Prostate gland (tissue), 2 donors: ENCODE measurements at regions not wholly inside any gene's neighbourhood (a gene's known extent, or its start where the extent isn't known, plus 50 kb on each side); places are given as distances from the start of the nearest gene placed in this dataset.

Experiments used
- DNase-seq: peaks from one replicate; pipeline ENCODE4 v3.0.0-alpha.2; 2019; ENCODE audit warnings: low spot score
- H3K27ac ChIP-seq, 2 donors: fragments of 200-600 bp; sonication (generic); 2 replicates each; pipeline ENCODE4 v1.5.1; 2017 to 2019
- H3K27me3 ChIP-seq: fragments of 200-600 bp; sonication (generic); replicated peaks from 2 replicates; pipeline ENCODE4 v1.5.1; 2019; ENCODE audit not compliant: insufficient read depth
- H3K36me3 ChIP-seq, 2 donors: fragments of 200-600 bp; sonication (generic); 1 replicate in 1 of 2; 2 replicates in 1 of 2; pipeline versions ENCODE4 v1.5.1 to v1.8.1; 2017 to 2019
- H3K4me1 ChIP-seq: fragments of 200-600 bp; sonication (generic); replicated peaks from 2 replicates; pipeline ENCODE4 v1.5.1; 2019
- H3K4me3 ChIP-seq, 2 donors: fragments of 200-600 bp; sonication (generic); 2 replicates each; pipeline ENCODE4 v1.5.1; 2017 to 2019
- H3K9me3 ChIP-seq: fragments of 200-600 bp; sonication (generic); 2 replicates; pipeline ENCODE4 v1.5.1; 2017
- POLR2A ChIP-seq: fragments of 450-650 bp; IDR thresholded peaks from one replicate; pipeline ENCODE4 v1.6.1; 2016; ENCODE audit warnings: antibody characterized with exemption, mild to moderate bottlenecking
- POLR2AphosphoS5 ChIP-seq: sonication (generic); formaldehyde crosslinking; IDR thresholded peaks from one replicate; pipeline ENCODE4 v1.6.1; 2017; ENCODE audit warnings: antibody characterized with exemption
- WGBS: methylation state at CpG from one replicate; pipeline ENCODE4 v1.1.5; 2018; 5-methylcytosine and 5-hydroxymethylcytosine counted together
- intact Hi-C: fragments of 100-400 bp; cut with DNase I; formaldehyde crosslinking; loops from one replicate; pipeline ENCODE4 v1.14.2; 2022
- TF ChIP-seq, protein P1 (sequence below), 4 experiments: fragments of 200-600 bp in 2 of 4; fragments of 450-650 bp in 2 of 4; sonication (generic) in 2 of 4; IDR thresholded peaks; 1 replicate in 3 of 4; 2 replicates in 1 of 4; pipeline ENCODE4 v1.5.1; 2016 to 2019; ENCODE audit warnings: antibody characterized with exemption in 4 of 4, mild to moderate bottlenecking in 2 of 4, moderate library complexity in 2 of 4

DNA sequence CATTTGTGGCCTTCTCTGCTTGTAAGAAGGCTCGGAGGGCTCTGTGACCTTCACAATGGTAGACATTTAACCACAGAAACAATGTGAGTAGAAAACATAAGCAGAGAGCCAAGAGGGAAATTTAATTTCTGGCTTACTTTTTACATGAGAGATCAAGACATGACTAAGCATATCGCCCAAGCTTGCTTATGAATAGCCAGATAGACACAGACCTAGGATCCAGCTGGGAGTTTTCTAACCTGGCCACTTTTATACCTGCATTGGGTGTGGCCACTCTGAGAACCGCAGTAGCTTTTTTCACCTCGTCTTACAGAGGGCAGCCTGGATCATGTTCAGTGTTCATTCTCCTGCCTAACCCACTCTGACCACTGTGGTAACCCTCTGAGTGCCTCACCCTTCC lies 244.9 kb upstream of the KCNN2 start:
- Histone ChIP-seq H3K27me3 (no peaks in the 10 kb centered on the region), H3K9me3 (no peaks in the 10 kb centered on the region), H3K36me3 (no peaks in the 10 kb centered on the region), H3K4me3 (no peak overlapping the region), H3K4me1 (no peaks in the 10 kb centered on the region), H3K27ac (no peak overlapping the region)
- 79% methylated on average over 4 of the region's 4 CpGs for WGBS
- intact Hi-C loops, result no loop called here
- TF ChIP-seq, protein P1, sequence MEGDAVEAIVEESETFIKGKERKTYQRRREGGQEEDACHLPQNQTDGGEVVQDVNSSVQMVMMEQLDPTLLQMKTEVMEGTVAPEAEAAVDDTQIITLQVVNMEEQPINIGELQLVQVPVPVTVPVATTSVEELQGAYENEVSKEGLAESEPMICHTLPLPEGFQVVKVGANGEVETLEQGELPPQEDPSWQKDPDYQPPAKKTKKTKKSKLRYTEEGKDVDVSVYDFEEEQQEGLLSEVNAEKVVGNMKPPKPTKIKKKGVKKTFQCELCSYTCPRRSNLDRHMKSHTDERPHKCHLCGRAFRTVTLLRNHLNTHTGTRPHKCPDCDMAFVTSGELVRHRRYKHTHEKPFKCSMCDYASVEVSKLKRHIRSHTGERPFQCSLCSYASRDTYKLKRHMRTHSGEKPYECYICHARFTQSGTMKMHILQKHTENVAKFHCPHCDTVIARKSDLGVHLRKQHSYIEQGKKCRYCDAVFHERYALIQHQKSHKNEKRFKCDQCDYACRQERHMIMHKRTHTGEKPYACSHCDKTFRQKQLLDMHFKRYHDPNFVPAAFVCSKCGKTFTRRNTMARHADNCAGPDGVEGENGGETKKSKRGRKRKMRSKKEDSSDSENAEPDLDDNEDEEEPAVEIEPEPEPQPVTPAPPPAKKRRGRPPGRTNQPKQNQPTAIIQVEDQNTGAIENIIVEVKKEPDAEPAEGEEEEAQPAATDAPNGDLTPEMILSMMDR (IDR thresholded peaks at IDR 0.05), result no peak
- TF ChIP-seq POLR2A (no peak), POLR2AphosphoS5 (no peak)
- DNase-seq, result no peak

DNA sequence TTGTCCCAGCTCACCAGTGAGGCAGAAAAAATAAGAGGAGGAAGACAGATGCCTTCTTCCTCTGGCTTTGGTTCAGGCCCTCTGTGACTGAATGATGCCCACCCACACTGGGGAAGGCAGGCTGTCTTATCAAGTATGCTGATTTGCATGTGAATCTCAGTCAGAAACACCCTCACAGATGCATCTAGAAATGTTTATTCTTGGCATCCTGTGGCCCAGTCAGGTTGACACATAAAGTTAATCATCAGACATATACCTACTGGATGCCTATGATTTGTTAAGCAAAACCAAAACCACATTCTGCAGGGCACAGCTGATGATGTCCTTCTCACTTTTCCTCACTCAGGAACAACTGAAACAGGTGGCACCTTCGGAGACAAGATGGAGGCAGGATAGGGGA lies 243.4 kb upstream of the KCNN2 start:
- no peak for DNase-seq
- no peaks in the 10 kb centered on the region for H3K9me3 ChIP-seq
- no peak overlapping the region for H3K4me3 ChIP-seq
- H3K27me3 ChIP-seq, result no peaks in the 10 kb centered on the region
- no peaks in the 10 kb centered on the region for H3K36me3 ChIP-seq
- no peaks in the 10 kb centered on the region for H3K4me1 ChIP-seq
- no peak overlapping the region for H3K27ac ChIP-seq
- no peak for TF ChIP-seq POLR2A
- TF ChIP-seq, protein P1 (IDR thresholded peaks at IDR 0.05), result no peak
- no peak for TF ChIP-seq POLR2AphosphoS5
- WGBS, result 83% methylated on average over 1 of the region's 1 CpG
- intact Hi-C loops, result no loop called here

DNA sequence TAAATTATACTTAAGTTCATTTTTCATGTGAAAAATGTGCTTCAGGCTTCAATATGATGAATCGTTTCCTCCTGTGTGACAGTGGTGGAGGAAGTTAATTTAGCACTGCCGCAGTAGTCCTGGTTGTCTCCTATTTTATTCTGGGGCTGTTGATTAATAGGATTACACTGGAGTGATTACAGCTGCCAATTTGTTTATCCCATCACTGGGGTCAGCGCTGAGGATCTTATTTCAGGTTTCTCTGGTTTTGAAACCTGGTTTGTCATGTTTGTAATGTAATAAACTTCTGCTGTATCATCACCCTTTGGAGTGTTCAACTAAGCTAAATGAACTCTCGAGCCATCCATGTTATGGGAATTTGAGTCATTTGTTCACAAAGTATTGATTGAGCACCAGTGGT lies 241.7 kb upstream of the KCNN2 start:
- intact Hi-C loops, result no loop called here
- Histone ChIP-seq H3K4me1 (no peaks in the 10 kb centered on the region), H3K36me3 (no peaks in the 10 kb centered on the region), H3K9me3 (no peaks in the 10 kb centered on the region), H3K27ac (no peak overlapping the region), H3K4me3 (no peak overlapping the region), H3K27me3 (no peaks in the 10 kb centered on the region)
- WGBS, result 39% methylated on average over 4 of the region's 4 CpGs
- DNase-seq, result no peak
- TF ChIP-seq, protein P1 (IDR thresholded peaks at IDR 0.05), result no peak
- TF ChIP-seq POLR2A (no peak), POLR2AphosphoS5 (no peak)

DNA sequence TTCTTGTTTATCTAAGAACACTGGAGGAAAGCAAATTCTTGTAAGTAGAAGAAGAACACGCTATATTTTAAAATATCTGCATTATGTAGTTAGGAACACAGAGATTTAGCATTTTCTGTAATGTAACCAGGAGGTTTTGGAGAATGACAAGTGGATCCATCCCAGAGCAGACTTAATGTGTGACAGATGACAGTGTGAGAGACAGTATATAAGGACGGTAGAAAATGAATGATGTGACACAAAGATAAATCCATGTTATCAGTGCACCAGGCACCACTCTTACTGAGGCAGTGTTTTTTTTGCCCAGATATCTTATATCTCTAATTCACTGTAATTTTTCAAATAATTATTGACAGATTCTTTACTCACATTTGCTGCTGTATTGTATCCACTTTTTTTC lies 239.0 kb upstream of the KCNN2 start:
- intact Hi-C loops, result no loop called here
- DNase-seq, result no peak
- no peaks in the 10 kb centered on the region for H3K27me3 ChIP-seq
- H3K4me3 ChIP-seq, result no peak overlapping the region
- TF ChIP-seq POLR2AphosphoS5, result no peak
- TF ChIP-seq POLR2A, result no peak
- TF ChIP-seq, protein P1 (IDR thresholded peaks at IDR 0.05), result no peak
- no peak overlapping the region for H3K27ac ChIP-seq
- no peaks in the 10 kb centered on the region for H3K36me3 ChIP-seq
- 83% methylated on average over 2 of the region's 2 CpGs for WGBS
- no peaks in the 10 kb centered on the region for H3K4me1 ChIP-seq
- H3K9me3 ChIP-seq, result no peaks in the 10 kb centered on the region

DNA sequence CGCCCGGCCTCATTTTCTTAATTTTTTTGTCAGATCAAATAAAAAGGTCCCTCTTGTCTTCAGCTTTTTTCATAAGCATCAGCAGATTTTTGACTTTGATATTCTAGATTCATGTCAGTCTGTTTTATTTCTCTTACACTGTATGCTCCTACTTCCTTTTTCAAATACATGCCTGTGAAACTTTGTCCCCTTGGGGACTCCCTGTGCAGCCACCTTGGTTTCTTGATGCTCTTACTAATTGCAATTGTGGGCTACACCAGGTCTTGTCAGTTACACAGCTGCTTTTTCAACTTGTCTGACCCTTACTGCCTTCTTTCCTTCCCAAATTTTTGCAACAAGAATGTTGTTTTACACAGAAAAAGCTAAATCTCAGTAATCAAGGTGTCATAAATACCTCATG lies 238.2 kb upstream of the KCNN2 start:
- Histone ChIP-seq H3K4me1 (no peaks in the 10 kb centered on the region), H3K27me3 (no peaks in the 10 kb centered on the region), H3K9me3 (no peaks in the 10 kb centered on the region), H3K4me3 (no peak overlapping the region), H3K36me3 (no peaks in the 10 kb centered on the region), H3K27ac (no peak overlapping the region)
- DNase-seq, result no peak
- intact Hi-C loops, result no loop called here
- TF ChIP-seq POLR2A (no peak), POLR2AphosphoS5 (no peak)
- TF ChIP-seq, protein P1 (IDR thresholded peaks at IDR 0.05), result no peak
- 92% methylated on average over 2 of the region's 2 CpGs for WGBS
